ENCODE measurements at regions not wholly inside any gene's neighbourhood (a gene's known extent, or its start where the extent isn't known, plus 50 kb on each side); places are given as distances from the start of the nearest gene placed in this dataset.
"Not testable (repeated sequence)": the region's sequence is repeated elsewhere in the genome, so short reads cannot be mapped to it uniquely, and the experiment has no call there.

DNA sequence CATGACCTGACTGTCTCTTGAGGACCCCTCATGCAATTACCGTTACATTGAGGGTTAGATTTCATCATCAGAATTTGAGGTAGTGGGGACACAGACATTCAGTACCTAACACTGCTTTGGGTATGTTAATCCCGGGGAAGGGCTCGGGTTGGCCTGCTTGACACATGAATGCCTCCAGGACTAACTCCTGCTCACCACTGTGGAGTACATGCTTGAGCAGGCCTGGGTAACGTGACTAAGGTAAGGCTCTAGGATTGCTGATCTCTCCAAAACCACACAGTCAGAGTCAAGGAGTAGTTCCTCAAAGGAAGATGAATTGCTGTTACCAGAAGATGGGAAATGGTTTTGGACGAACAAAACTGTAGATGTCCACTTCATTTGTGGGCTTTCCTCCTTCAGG lies 376.3 kb upstream of the ZNF462 start:
- no peak overlapping the region for H3K9ac ChIP-seq
- no peak for TF ChIP-seq Cebpa-rat (IDR thresholded peaks at IDR 0.05)
- no peak overlapping the region for H3K4me2 ChIP-seq
- peaks cover 7% of the 10 kb centered on the region for H3K4me1 ChIP-seq
- H3K27ac ChIP-seq: no peak overlapping the region
- no peaks in the 10 kb centered on the region for H4K20me1 ChIP-seq
- no peaks in the 10 kb centered on the region for H3K36me3 ChIP-seq
- no peaks in the 10 kb centered on the region for H3K27me3 ChIP-seq
- no peak overlapping the region for H3K4me3 ChIP-seq
- H3K9me3 ChIP-seq: no peaks in the 10 kb centered on the region

- H4K20me1 ChIP-seq: no peaks in the 10 kb centered on the region
- no peak for TF ChIP-seq Cebpa-rat (IDR thresholded peaks at IDR 0.05)
- H3K27ac ChIP-seq: no peak overlapping the region
- peaks cover 7% of the 10 kb centered on the region for H3K4me1 ChIP-seq
- no peaks in the 10 kb centered on the region for H3K9me3 ChIP-seq
- H3K36me3 ChIP-seq: no peaks in the 10 kb centered on the region
- no peak overlapping the region for H3K9ac ChIP-seq
- H3K27me3 ChIP-seq: no peaks in the 10 kb centered on the region
- H3K4me2 ChIP-seq: no peak overlapping the region
- H3K4me3 ChIP-seq: no peak overlapping the region
These were observed 375.7 kb upstream of the ZNF462 start for GRCh38 chr9:106487266-106487665.

- not testable (repeated sequence) for H3K27ac ChIP-seq
These were observed 370.8 kb upstream of the ZNF462 start for GRCh38 chr9:106492126-106492525.

GRCh38 chr9:106500171-106500570 lies 362.8 kb upstream of the ZNF462 start:
- Histone ChIP-seq H3K27me3 (no peaks in the 10 kb centered on the region), H3K9ac (no peak overlapping the region), H3K27ac (no peak overlapping the region), H3K9me3 (peaks cover 6% of the 10 kb centered on the region; the same call in 1 of the 2 replicates), H3K4me2 (no peak overlapping the region), H3K4me1 (no peaks in the 10 kb centered on the region), H3K36me3 (no peaks in the 10 kb centered on the region), H4K20me1 (no peaks in the 10 kb centered on the region), H3K4me3 (no peak overlapping the region)
- TF ChIP-seq Cebpa-rat (IDR thresholded peaks at IDR 0.05): no peak

More at GRCh38 chr9:106492126-106492525, 370.8 kb upstream of the ZNF462 start:
- H3K9me3 ChIP-seq, H3K9ac ChIP-seq, H4K20me1 ChIP-seq, H3K4me2 ChIP-seq, H3K4me3 ChIP-seq, H3K36me3 ChIP-seq, H3K4me1 ChIP-seq, H3K27me3 ChIP-seq: not testable (repeated sequence)

- H3K4me1 ChIP-seq, H3K9ac ChIP-seq, H3K4me3 ChIP-seq, H3K36me3 ChIP-seq, H3K27me3 ChIP-seq, H3K4me2 ChIP-seq, H3K27ac ChIP-seq, H4K20me1 ChIP-seq, H3K9me3 ChIP-seq: not testable (repeated sequence)
These were observed 361.8 kb upstream of the ZNF462 start for GRCh38 chr9:106501210-106501609.

DNA sequence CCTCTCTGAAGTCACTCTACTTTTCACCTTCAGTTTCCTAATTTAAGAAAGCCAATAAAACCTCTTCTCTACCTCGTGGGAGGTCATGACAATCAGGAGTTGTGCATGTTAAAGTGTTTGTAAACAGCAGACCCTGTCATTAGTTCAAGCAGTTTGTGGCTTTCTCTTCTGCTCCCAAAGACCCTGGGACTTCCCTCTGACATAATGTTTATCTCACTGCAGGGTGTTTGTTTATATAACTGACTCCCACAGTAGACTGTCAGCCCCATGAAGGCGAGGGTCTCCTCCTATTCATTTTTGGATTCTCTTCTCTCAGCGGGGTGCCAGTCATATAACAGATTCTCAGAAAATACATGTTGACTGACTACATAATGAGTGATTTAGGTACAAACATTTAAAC lies 360.0 kb upstream of the ZNF462 start:
- Histone ChIP-seq H3K27me3 (no peaks in the 10 kb centered on the region), H4K20me1 (no peaks in the 10 kb centered on the region), H3K4me1 (no peaks in the 10 kb centered on the region), H3K4me3 (no peak overlapping the region), H3K36me3 (no peaks in the 10 kb centered on the region), H3K27ac (no peak overlapping the region), H3K9ac (no peak overlapping the region), H3K4me2 (no peak overlapping the region), H3K9me3 (peaks cover 6% of the 10 kb centered on the region; the same call in 1 of the 2 replicates)
- TF ChIP-seq Cebpa-rat (IDR thresholded peaks at IDR 0.05): no peak

GRCh38 chr9:106503759-106504158 lies 359.2 kb upstream of the ZNF462 start:
- Histone ChIP-seq H3K27me3 (no peaks in the 10 kb centered on the region), H3K36me3 (no peaks in the 10 kb centered on the region), H3K9me3 (peaks cover 6% of the 10 kb centered on the region; the same call in 1 of the 2 replicates), H3K27ac (no peak overlapping the region), H4K20me1 (no peaks in the 10 kb centered on the region), H3K4me2 (no peak overlapping the region), H3K4me1 (no peaks in the 10 kb centered on the region), H3K9ac (no peak overlapping the region), H3K4me3 (no peak overlapping the region)
- no peak for TF ChIP-seq Cebpa-rat (IDR thresholded peaks at IDR 0.05)

DNA sequence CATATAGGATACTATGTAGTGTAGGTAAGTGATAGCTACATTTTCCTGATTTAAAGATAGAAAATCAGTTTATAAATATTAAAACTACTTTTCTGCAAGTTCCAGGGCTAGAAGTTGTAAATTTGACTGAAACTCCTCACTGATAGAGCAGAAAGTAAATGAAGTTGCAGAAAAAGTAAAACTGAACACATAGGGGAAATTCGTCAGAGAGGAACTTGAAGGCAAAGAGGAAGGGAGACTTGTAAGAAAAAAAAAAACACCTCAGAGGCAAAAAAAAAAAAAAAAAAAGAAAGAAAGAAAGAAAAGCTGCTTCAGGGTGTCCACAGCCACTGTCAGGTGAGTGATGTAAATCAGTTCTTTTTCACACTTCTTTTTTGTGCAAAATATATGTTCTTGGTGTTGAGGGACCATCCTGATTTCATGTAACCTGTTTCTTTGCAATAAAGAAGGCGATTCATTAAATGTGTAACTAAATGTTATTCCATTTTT lies 336.2 kb upstream of the ZNF462 start:
- Histone ChIP-seq H3K4me1 (0 out of 2 replicates have a peak, but pooled peaks cover 6% of the 10 kb centered on the region), H3K27ac (no peak overlapping the region), H4K20me1 (no peaks in the 10 kb centered on the region), H3K9me3 (0 out of 2 replicates have a peak, but pooled peaks cover 3% of the 10 kb centered on the region), H3K4me2 (no peak overlapping the region), H3K4me3 (no peak overlapping the region), H3K9ac (no peak overlapping the region), H3K36me3 (no peaks in the 10 kb centered on the region), H3K27me3 (no peaks in the 10 kb centered on the region)
- TF ChIP-seq Cebpa-rat (IDR thresholded peaks at IDR 0.05): no peak

- H3K9me3 ChIP-seq: 0 out of 2 replicates have a peak, but pooled peaks cover 1% of the 10 kb centered on the region
- no peak for TF ChIP-seq Cebpa-rat (IDR thresholded peaks at IDR 0.05)
- H3K4me3 ChIP-seq: no peak overlapping the region
- H4K20me1 ChIP-seq: no peaks in the 10 kb centered on the region
- 0 out of 2 replicates have a peak, but pooled peaks cover 11% of the 10 kb centered on the region for H3K4me1 ChIP-seq
- H3K27me3 ChIP-seq: no peaks in the 10 kb centered on the region
- no peak overlapping the region for H3K27ac ChIP-seq
- no peaks in the 10 kb centered on the region for H3K36me3 ChIP-seq
- H3K9ac ChIP-seq: no peak overlapping the region
- H3K4me2 ChIP-seq: no peak overlapping the region
These were observed 334.8 kb upstream of the ZNF462 start for GRCh38 chr9:106528158-106528557.

- Histone ChIP-seq H3K27me3 (no peaks in the 10 kb centered on the region), H3K4me1 (0 out of 2 replicates have a peak, but pooled peaks cover 11% of the 10 kb centered on the region), H3K27ac (no peak overlapping the region), H3K9me3 (no peaks in the 10 kb centered on the region), H3K4me3 (no peak overlapping the region), H3K9ac (no peak overlapping the region), H4K20me1 (no peaks in the 10 kb centered on the region), H3K4me2 (no peak overlapping the region), H3K36me3 (no peaks in the 10 kb centered on the region)
- no peak for TF ChIP-seq Cebpa-rat (IDR thresholded peaks at IDR 0.05)
These were observed 333.4 kb upstream of the ZNF462 start for GRCh38 chr9:106529616-106530015.

DNA sequence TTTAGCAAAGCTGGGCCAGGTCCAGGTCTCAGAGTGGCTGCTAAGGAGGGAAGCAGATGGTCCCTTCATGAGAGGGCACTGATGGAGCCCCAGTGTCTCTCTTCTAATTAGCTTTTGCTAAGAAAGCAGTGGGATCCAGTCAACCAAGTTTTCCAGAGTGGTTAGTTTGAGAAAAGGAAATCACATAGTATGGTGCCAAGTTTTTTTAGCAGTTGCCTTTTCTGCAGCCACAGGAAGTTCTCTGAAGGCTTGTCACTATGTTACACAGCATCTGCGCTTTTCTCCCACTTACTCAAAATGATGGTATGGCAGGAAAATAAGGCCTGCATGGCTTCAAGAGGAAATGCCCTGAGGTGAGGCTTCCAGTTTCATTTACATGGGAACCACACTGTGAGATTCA lies 331.5 kb upstream of the ZNF462 start:
- Histone ChIP-seq H3K27ac (no peak overlapping the region), H3K4me1 (0 out of 2 replicates have a peak, but pooled peaks cover 11% of the 10 kb centered on the region), H3K9ac (no peak overlapping the region), H3K4me2 (no peak overlapping the region), H3K36me3 (no peaks in the 10 kb centered on the region), H3K27me3 (no peaks in the 10 kb centered on the region), H3K4me3 (no peak overlapping the region), H3K9me3 (no peaks in the 10 kb centered on the region), H4K20me1 (no peaks in the 10 kb centered on the region)
- TF ChIP-seq Cebpa-rat (IDR thresholded peaks at IDR 0.05): no peak
